ENCODE measurements at regions not wholly inside any gene's neighbourhood (a gene's known extent, or its start where the extent isn't known, plus 50 kb on each side); places are given as distances from the start of the nearest gene placed in this dataset.

DNA sequence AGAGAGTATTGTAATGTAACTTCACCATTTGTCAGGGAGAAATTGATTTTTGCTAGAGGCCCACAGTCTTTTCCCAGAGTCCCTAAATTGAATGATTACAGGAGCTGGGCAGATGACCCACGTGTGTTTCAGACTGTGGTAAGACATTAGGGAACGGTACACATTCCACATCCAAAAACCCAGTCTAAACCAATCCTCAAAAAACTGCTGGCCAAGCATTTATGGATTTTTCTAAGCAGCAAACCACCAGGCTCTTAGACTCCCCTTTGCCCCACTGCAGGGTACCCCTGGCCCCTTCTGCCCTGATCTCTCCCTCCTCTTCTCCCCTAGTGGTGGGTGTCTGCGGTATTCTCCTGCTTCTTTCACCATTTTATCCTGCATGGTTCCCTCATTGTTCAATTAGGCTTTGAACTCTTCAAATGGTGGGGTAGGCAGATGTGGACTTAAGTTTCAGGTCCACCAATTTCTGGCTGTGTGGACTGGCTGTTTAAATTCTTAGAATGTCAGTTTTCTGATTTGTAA is 135.5 kb upstream of the SORCS3 start:
- WGBS, 2 donors = 63 to 76% methylated on average over 3 of the region's 3 CpGs

DNA sequence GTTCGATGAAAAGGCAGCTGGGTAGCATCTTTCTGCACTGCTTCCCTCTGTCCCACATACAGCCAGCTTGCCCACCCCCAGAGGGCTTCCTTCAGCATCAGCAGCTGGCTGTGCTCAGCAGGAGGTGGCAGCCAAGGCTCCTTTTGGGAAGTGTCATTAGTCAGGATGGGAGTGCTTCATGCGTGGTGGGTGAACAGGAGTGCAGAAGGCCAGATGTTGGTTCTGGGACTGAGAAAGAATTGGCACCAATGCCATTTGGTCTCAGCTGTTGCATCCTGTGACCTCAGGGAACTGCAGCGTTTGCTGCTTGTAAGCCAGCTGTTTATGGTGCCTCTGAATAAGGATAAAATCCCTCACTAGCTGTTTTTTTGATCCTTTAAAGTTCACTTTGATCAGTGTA is 131.1 kb upstream of the SORCS3 start:
- Histone ChIP-seq H3K4me1 (no peaks in the 10 kb centered on the region), H3K9me3 (peaks cover 0 to 2% (median 0%) of the 10 kb centered on the region in 4 donors), H3K27me3 (no peaks in the 10 kb centered on the region), H3K4me3 (no peak overlapping the region), H3K36me3 (no peaks in the 10 kb centered on the region), H3K27ac (no peak overlapping the region)
- TF ChIP-seq EP300 (IDR thresholded peaks at IDR 0.05) = no peak
- no peak for TF ChIP-seq POLR2AphosphoS5 (IDR thresholded peaks at IDR 0.05)
- no peak for TF ChIP-seq CTCF (IDR thresholded peaks at IDR 0.05)
- TF ChIP-seq POLR2A (IDR thresholded peaks at IDR 0.05) = no peak
- WGBS, 2 donors = 56 to 64% methylated on average over 3 of the region's 3 CpGs
- DNase-seq = no peak
- intact Hi-C loops (cut with DNase I) = no loop called here

More for the DNA sequence above, 135.5 kb upstream of the SORCS3 start:
- Histone ChIP-seq H3K9me3 (peaks cover 0 to 2% (median 0%) of the 10 kb centered on the region in 4 donors), H3K4me3 (no peak overlapping the region), H3K27me3 (no peaks in the 10 kb centered on the region), H3K27ac (no peak overlapping the region), H3K36me3 (no peaks in the 10 kb centered on the region), H3K4me1 (no peaks in the 10 kb centered on the region)
- no peak for DNase-seq
- TF ChIP-seq EP300 (IDR thresholded peaks at IDR 0.05) (no peak), CTCF (IDR thresholded peaks at IDR 0.05) (no peak), POLR2A (IDR thresholded peaks at IDR 0.05) (no peak), POLR2AphosphoS5 (IDR thresholded peaks at IDR 0.05) (no peak)
- intact Hi-C loops (cut with DNase I) = no loop called here

DNA sequence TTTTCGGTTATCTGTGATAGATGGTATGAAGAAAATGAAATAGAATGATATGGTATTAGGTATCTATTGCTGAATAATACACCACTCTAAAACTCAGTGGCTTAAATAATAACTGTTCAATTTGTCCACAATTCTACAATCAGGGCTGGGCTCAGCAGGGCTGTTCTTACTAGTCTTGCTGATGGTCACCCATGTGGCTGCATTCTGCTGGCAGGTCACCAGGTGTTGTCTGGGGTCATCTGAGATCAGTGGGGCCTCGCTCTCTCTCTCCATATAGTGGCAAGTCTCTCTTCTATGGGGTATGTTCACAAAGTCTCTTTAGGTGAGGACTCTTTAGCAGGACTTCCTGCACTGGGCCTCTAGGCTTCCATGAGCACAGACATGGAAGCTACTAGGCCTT is 130.4 kb upstream of the SORCS3 start:
- H3K36me3 ChIP-seq = no peaks in the 10 kb centered on the region
- intact Hi-C loops (cut with DNase I) = no loop called here
- no peak for DNase-seq
- H3K4me3 ChIP-seq = no peak overlapping the region
- no peaks in the 10 kb centered on the region for H3K4me1 ChIP-seq
- TF ChIP-seq CTCF (IDR thresholded peaks at IDR 0.05) (no peak), POLR2AphosphoS5 (IDR thresholded peaks at IDR 0.05) (no peak), EP300 (IDR thresholded peaks at IDR 0.05) (no peak), POLR2A (IDR thresholded peaks at IDR 0.05) (no peak)
- no peak overlapping the region for H3K27ac ChIP-seq
- no peaks in the 10 kb centered on the region for H3K27me3 ChIP-seq
- H3K9me3 ChIP-seq = peaks cover 0 to 2% (median 0%) of the 10 kb centered on the region in 4 donors
- 54 to 87% methylated on average over 2 of the region's 2 CpGs for WGBS, 2 donors

DNA sequence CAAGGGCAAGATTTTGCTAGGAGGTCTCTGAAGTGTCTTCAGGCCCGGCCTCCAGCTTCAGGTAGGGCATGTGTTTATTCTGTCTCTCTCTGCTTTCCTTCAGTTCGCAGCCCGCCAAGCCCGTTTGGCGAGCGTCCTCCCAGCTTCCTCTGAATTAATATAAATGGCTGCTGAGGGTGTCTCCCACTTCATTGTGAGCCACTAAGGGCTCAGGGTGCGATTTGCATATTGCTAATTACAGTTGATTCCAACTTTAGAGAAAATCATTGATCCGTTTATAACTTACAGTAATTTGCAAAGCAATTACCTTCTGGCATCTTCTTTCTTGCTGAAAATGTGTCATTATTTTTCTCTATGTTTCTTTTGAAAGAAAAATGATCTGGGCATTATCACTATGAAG is 128.3 kb upstream of the SORCS3 start:
- TF ChIP-seq EP300 (IDR thresholded peaks at IDR 0.05) (no peak), CTCF (IDR thresholded peaks at IDR 0.05) (no peak), POLR2AphosphoS5 (IDR thresholded peaks at IDR 0.05) (no peak), POLR2A (IDR thresholded peaks at IDR 0.05) (no peak)
- 50 to 64% methylated on average over 8 of the region's 8 CpGs for WGBS, 2 donors
- Histone ChIP-seq H3K9me3 (peaks cover 0 to 2% (median 0%) of the 10 kb centered on the region in 4 donors), H3K4me1 (no peaks in the 10 kb centered on the region), H3K36me3 (no peaks in the 10 kb centered on the region), H3K27me3 (no peaks in the 10 kb centered on the region), H3K27ac (no peak overlapping the region), H3K4me3 (no peak overlapping the region)
- DNase-seq = no peak
- intact Hi-C loops (cut with DNase I) = no loop called here

DNA sequence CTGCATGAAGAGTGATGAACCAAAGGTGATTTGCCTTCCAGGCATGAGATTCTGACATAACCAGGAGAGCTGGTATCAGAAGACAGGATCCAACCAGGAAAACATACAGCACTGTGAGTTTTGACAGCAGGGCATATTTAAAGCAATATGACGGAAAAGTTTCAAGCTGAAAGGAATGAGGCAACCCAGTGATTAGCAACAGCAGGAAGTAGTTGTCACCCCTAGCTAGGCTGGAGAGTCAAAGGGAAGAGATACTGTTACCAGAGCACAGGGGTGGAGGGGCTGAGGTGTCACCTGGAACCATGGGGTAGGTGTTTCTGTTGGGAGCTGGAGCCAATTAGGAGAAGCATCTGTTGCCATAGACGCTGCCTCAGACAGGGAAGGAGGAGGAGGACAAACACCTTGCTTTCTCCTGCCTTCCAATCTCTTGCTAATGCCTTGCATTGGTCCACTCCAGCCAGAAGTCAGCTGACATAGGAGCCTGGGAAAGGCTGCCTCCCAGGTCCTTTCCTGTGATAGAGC is 125.4 kb upstream of the SORCS3 start:
- no peaks in the 10 kb centered on the region for H3K4me1 ChIP-seq
- intact Hi-C loops (cut with DNase I) = no loop called here
- H3K27ac ChIP-seq = no peak overlapping the region
- H3K9me3 ChIP-seq = no peaks in the 10 kb centered on the region
- TF ChIP-seq CTCF (IDR thresholded peaks at IDR 0.05) = no peak
- no peak for TF ChIP-seq POLR2A (IDR thresholded peaks at IDR 0.05)
- no peaks in the 10 kb centered on the region for H3K36me3 ChIP-seq
- H3K4me3 ChIP-seq = no peak overlapping the region
- DNase-seq = no peak
- 34 to 39% methylated on average over 2 of the region's 2 CpGs for WGBS, 2 donors
- no peaks in the 10 kb centered on the region for H3K27me3 ChIP-seq
